ENCODE measurements at regions not wholly inside any gene's neighbourhood (a gene's known extent, or its start where the extent isn't known, plus 50 kb on each side); places are given as distances from the start of the nearest gene placed in this dataset.

DNA sequence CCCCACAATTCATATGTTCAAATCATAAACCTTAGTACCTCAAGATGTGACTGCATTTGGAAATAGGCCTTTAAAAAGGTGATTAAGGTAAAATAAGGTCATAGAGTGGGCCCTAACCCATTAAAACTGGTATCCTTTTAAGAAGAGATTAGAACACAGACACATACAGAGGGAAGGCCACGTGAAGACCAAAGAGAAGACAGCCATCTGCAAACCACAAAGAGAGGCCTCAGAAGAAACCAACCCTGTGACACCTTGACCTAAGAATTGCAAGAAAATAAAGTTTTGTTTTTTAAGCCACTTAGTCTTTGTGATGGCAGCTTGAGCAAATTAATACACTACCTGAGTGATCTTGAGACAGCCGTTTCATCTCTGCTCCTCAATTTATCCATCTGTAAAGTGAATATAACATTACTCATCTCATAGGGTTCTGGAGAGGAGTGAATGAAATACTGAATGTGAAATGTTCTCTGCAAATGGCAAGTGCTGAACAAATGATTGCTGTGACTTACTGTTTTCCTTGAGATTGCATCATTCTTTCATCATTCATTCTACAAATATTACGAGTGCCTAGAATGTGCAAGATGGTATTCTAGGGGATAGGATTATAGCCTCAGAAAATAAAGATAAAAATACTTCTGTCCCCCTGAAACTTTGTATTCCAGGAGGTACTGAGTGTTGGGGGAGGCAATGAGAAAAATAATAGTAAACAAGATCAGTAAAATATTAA is 222.0 kb upstream of the CDH13 start:
- no peak for DNase-seq

DNA sequence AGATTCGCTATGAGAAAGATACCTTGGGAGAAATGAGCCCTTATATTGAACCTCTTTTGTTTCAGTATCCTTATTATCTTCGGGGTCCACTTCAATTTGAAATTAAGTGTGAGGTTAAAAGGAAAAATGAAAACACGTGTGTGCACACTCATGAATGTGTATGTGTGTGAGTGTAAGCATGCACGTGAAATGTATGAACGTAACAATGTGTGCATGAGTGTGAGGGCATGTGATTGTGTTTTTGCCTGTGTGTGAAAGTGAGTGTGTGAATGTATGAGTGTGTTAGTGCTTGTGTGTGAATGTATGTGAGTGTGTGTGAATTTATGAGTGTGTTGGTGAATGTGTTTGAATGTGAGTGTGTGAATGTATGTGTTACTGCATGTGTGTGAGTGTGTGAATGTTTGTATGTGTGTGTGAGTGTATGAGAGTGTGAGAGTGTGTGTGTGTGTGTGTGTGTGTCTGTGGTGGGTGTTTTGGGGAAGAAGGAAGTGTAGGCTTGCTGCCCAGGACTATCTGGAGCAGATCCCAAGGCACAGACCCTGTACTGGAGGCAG is 224.0 kb upstream of the CDH13 start:
- DNase-seq: no peak

DNA sequence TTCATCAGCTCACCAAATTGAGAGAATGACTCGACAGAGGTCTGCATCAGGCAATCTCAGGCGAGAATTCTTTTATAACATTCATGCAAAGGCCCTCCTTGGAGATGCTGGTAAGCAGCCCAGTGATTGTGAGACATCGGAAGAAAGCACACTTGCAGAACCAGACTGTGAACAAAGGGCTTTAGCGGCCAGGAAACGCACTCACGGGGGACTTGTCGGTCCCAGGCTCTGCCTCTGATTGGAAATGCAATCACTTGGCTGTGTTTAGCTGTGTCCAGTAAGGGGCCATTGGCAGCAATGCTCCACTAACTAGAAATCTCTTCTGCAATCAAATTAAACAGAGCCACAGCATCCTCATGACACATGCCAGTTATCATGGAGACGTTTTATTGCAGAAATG is 226.7 kb upstream of the CDH13 start:
- DNase-seq: no peak

DNA sequence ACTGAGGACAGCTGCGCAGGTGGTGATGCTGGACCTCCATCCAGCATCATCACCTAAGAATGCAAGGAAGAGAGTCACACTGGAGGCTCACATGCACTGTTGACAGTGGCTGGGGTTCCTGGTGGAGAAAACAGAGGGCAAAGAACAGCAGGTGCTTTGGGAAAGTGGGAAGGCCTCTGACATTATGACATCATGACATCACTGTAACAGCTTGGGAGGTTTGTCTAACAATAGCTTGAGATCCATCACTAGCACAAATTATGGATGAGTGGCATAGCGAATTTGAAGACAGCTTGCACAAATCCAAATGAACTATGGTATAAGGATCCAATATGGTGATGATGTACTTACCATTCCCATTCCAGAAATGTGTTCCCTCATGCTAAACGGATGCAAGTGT is 226.5 kb upstream of the MPHOSPH6 start:
- DNase-seq: no peak

DNA sequence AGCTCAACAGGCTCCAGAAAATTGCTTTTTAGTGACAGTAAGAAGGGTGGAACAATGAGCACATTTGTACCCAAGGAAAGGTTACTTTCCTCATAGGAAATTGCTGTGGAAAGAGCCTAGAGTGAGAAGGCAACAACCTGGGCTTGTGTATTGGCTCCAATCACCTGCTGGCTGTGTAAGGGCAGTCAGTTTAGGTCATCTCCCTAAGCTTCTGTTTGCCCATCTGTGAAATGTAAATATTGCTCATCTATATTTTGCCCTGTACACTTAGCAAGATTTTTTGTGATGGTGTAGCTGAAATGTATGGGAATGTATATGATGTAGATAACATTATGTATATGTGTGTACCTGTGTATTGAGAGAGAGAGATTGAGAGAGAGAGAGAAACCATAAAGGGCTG is 225.2 kb upstream of the MPHOSPH6 start:
- no peak for DNase-seq

DNA sequence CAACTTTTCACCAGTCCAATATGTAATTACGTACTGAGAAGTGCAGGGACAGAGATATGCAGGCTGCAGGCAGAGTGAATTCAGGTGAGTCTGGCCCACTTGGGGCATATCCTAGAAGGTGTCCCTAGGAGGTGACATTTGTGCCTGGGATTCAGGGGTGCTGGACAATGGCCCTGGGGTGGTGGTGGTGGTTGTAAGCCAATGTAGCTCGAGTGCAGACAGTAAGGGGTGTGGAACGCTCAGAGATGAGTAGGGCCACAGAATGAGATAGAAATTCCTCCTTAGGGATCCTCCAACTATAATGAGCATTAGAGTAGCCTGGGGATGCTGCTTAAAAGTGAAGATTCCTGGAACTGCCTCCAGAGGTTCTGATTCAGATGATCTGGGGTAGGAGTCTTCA is 221.7 kb upstream of the MPHOSPH6 start:
- no peak for DNase-seq

DNA sequence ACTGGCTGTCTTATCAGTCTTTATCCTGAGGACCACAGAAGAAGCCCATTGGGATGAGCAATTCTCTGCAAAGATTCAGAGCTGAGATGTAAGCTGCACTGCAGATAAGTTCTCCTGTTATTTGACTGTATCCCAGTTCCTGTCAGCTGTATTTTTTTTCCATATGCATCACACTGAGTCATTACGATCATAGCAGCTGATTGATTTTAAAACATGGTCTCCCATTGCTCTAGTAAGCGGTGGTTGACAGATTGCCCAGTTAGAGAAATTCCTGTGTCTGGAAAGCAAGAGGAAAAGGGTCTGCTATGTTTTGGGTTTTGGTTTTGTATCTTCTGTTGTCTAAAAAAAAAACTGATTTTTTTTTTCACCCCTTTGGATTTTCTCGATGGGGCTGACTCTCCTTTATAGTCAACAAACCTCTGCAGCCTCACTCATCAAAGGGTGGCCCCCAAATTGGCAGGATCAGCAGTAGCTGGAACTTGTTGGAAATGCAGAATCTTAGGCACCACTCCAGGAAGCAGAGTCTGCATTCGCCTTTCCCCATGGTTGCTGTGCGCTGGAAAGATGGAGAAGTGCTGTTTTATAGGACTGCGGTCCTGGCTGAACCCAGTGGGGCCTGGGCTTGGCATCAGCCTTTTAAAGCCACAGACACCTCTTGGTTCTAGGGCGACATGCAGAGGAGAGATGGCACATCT is 220.1 kb upstream of the MPHOSPH6 start:
- no peak for DNase-seq

DNA sequence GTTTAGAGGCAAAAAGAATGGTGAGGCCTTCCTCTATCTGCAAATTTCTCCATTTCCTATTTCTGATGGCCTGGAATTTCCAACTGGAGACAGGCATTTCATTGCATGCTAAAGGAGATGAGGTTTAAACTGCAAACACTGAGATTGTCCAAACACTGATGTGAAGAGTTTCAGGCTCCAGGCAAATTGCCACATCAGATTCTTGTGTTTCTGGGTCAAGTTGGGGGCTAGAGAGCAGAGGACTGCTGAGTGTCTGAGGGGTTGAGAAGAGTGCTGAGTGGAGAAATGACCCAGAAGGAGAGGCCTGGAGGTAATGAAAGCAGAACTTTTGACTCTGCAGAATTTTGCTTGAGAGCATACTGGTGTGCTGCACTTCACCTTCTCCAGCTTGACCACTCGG is 216.7 kb upstream of the MPHOSPH6 start:
- no peak for DNase-seq

DNA sequence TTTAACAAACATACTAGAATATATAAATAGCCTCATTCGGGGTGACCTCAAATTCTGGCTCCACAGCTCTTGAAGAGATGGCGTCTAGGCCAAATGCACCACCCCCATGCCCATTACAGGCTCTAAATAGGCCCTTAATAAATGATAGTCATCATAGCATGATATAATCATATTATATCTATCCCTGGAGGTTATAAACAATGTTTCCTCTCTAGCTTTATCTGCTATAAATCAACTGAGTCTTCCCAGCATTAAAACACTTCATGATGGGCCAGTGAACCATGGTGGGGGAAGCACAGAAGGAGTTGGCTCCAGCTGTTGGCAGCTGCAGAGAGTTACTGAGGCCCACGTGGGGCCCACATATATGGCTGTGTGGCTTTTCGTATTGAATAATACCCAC is 214.9 kb upstream of the MPHOSPH6 start:
- DNase-seq: no peak

DNA sequence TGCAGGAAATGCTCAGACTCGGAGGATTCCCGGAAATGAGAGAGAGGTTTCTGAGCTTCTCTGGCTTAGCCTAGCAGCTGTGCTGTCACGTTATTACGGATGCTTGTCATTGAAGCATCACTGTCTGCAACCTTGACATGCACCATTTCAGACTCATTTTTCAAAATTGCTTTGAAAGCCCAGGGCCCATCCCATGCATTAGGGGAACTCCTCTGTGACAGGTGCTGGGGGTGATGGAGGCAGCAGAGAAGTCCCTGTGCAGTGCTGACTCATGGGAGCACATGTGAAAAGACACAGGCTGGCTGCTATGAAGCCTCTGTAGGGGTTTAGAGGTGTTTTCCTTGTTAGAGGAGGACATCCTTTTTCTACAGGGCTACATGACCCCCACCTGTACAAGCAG is 214.0 kb upstream of the MPHOSPH6 start:
- DNase-seq: no peak

DNA sequence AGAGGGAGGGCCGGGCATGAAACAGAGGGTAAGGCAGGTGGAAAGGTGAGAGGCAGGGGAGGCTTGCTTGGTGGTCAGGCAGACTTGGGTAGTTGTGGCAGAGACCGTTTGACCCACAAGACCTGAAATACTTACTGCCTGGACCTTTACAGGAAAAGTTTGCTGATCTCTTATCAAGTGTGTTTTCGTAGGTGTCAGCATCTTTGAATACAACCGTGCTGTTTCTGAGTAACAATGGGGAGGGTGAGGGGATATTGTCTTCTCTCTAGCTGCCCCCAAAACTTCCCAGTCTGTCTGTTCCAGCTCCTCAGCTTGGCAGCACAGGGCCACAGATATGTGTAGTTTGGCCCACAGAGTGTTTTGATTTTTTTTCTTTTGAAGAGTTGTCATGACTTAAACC is 212.5 kb upstream of the MPHOSPH6 start:
- no peak for DNase-seq

DNA sequence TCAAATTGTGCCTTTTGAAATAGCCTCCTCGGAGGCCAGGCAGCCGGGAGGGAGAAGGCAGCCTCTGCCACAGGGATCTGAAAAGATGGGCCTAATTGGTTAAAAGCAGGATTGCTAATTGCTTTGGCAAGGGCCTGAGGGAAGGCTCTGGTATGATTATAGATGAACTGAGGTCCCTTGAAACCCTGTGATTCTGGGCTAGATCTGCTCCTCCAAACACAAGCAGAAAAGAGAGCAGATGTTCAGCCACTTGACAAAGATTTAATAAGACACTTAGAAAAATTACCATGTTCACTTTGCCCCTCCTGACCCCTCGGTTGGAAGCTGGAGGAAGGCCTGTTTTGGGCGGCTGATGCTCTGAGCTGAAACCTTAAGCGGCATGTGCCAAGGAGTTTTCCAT is 209.5 kb upstream of the MPHOSPH6 start:
- no peak for DNase-seq

DNA sequence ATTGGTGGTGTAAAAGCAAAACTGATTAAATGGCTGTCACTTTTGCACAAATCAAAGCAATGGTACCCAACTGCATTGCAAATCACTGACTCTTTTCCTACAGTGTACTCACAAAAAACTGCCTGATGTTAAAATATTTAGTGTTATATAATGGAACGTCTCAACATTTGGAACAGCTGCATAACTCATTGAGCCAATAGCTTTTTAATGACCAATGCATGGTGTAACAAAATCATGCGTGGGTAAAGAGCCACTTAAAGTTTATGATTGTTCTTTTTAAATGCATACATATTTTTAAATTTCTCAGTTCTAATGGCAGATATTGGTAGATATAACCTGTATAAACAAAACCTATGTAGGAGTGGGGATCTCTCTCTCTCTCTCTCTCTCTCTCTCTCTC is 204.0 kb upstream of the MPHOSPH6 start:
- DNase-seq: no peak

DNA sequence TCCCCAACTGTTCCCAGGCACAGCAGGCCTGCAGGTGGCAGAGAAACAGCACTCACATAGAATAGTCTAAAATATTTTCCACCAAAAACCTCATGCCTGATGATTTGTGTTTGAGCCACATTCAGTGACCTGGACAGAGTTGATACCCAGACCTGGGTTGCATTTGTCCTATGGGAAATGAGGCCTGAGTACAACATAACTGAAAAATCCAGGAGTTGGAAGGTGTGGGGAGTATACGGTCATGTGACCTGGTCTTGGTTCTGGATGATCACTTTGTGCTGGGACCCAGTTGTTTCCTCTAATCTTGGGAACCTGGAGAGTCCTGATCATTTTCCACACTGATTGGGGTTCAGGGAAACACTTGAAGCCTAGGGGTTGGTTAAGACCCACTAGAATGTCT is 200.3 kb upstream of the MPHOSPH6 start:
- no peak for DNase-seq

DNA sequence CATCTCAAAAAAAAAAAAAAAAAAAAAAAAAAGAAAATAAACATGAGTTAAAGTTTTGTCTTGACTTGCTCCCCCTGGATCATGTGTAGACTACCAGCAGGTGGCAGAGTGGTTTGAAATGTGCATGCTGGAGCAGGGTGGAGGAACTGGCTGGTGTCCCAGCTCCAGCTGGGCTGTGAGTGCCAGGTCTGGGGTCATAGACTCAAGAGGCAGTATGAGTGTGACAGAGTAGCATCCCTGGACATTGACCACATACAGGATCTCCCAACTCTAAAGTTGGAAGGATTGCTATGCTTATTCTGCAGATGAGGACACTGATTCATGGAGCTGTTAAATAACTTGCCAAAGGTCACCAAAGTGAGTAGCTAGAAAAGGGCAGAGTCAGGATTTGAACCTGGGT is 198.0 kb upstream of the MPHOSPH6 start:
- no peak for DNase-seq

DNA sequence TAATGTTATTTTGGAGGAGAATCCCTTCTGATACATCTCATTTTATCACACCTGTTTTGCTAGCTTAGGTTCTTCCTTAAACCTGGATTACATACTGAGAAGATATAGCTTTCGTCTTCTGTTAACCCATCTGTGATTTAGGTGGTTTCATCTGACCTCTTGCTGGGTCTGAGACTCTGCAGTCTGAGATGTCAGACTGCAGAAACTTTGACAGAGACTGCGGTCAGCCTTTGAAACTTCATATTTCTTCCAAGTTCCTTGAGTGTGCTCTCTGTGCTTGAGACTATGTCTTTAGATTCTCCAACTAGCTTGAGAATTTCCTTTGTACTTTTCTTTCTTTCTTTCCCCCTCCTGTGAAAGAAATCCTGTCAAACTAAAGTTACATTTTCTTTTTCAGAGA is 196.4 kb upstream of the MPHOSPH6 start:
- DNase-seq: no peak

DNA sequence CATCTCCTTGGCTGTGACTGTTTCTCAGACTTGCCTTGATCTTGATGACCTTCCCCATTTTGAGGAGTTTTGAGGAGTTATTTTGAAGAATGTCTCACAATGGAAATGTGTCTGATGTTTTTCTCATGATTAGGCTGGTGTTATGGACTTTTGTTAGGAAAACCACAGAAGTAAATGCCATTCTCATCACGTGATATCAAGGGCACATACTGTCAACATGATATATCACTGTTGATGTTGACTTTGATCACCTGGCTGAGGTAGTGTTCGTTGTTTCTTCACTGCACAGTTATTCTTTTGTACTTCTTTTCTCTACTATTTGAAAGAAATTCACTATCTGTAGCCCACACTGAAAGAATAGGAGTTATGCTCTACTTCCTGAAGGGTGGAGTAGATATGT is 194.7 kb upstream of the MPHOSPH6 start:
- DNase-seq: no peak

DNA sequence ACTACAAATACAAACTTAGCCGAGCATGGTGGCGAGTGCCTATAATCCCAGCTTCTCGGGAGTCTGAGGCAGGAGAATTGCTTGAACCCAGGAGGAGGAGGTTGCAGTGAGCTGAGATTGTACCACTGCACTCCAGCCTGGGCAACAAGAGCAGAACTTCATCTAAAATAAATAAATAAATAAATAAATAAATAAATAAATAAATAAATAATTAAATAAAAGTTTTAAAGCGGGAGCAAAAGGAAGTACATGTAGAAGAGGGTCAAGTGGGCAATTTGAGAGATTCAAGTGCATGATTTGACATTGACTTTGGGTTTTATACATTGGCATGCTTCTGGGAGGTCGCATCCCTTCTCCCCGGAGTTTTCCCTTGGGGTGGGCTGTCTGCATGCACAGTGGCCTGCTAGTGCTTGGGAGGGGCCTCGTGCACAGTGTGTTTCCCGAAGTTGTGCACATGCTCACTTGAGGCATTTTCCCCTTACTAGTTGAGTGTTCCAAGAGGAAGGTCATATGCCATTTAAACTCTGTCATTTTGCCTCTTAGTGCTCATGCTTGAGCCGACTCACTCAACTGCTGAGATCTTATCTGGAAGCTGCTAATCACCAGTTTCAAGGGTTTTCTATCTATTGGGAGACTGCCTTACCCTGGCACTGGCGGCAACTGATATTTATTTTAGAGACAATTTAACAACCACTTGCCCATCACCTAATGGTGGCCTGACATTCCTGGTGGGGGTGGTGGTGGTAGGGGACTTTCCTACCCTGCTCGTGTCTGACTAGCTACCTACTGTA is 193.2 kb upstream of the MPHOSPH6 start:
- no peak for DNase-seq

DNA sequence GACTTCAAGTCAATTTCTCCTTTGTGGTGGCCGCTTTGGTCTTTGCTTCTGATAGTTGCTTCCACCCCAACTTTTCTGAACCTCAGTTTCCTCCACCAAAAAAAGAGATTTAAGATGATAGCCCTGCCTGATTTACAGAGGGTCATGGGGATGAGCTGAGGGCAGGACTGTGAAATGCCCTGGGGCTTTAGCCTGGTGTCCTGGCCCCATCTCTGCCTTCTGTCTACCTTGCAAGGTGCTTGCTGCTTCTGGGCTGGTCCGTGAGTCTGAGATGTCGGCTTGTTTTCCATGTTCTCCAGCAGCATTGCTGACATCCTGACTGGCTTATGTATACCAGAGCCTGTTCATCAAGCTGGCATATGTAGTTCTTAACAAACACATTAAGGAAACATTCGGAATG is 191.9 kb upstream of the MPHOSPH6 start:
- DNase-seq: no peak

DNA sequence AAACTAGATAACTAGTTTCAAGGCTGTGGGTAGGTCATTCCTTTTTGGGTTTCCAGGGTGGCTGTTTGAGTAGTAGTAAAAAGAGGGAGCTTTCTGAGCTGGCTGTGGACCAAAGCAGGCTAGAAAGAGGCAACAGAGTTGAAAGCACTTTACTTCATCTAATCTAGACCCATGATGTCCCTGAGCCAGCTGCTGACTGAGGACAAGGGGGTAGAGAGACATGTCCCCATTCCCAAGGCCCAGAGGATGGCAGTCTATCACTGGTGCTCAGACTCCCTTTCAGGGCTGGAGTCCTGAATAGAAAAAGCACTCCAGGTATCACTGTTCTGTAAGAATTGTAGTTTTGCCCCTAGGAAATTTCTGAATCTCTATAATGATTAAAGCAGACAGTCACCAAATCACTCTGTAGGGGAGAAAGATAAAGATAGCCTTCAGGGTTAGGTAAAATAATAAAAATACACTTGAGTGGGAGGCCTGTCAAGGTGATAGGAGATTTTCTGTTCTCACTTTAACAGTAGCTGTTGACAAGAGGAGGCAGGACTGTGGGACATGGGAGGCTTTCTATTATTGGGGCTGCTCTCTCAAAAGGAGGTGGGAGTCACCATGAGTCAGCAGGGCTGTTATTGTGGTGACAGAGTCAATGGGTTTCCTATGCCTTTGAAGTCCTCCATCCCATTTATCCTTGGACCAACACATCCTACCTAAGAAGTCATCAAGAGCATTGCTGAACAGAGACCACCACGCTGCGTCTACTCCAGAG is 190.2 kb upstream of the MPHOSPH6 start:
- no peak for DNase-seq

DNA sequence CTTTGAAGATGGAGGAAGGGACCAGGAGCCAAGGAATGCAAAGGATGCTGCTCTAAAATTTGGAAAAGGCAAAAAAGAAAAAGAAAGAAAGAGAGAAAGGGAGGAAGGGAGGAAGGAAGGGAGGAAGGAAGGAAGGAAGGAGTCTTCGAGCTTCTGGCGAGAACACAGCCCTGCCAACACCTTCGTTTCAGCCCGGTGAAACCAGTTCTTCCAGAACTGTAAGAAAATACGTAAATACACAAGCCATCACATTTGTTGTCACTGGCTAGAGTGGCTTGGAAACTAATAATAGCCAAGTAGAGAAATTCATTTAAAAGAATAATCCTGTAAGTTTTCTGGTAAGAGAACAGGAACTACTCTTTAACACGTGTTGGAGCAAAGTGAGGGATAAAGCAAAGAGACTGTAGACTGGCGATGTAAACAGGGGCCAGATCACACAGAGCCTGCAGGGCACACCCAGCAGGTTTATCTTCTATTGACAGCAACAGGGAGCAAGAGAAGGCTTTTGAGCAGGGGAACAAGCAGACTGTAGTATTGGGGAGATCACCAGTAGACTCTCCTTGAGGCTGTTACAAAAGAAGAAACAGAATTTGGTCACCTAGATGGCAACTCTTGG is 188.7 kb upstream of the MPHOSPH6 start:
- DNase-seq: no peak

DNA sequence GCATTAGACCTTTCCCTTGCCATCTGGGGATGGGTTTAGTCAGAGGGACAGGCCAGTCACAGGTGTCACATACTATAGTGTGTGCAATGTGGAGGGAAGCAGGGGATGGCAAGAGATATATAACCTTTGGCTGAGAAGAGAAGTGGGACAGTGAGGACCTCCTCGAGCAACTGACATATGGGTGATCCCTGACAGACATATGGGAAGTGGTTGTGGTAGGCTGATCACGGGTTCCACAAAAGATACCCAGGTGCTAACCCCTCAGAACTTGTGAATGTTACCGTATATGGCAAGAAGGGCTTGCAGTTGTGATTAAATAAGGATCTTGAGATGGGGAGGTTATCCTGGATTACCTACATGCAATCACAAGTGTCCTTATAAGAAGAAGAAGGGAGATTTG is 188.1 kb upstream of the MPHOSPH6 start:
- no peak for DNase-seq

DNA sequence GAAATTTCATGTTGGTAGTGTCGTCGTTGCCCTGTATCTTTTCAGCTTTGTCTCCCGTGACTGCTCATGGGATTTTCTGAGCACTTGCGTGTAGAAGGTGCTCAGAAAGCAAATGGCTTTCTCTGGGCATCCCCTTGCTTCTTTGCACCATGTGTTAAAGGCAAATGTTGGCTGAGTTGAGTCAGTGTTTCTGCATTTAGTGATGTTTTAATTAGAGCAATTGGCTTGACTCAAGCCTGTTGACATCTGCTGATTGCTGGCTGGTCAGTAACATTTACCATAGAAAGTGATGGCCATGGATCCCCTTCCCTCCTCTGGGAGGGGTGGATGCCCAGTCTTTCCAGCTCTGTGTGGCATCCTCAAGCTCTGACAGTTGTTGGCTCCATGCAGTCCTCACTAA is 187.2 kb upstream of the MPHOSPH6 start:
- no peak for DNase-seq
